Esophagus squamous epithelium (tissue), 4 donors: ENCODE measurements at regions not wholly inside any gene's neighbourhood (a gene's known extent, or its start where the extent isn't known, plus 50 kb on each side); places are given as distances from the start of the nearest gene placed in this dataset.

ENCODE experiments used
- POLR2A ChIP-seq, 4 donors: fragments of 450-650 bp; IDR thresholded peaks; one replicate each; pipeline ENCODE4 v1.6.1; 2017; ENCODE audit warnings: antibody characterized with exemption in 4 of 4, mild to moderate bottlenecking in 4 of 4, moderate library complexity in 3 of 4
- TF ChIP-seq, protein P1 (sequence below), 6 experiments: fragments of 450-650 bp in 4 of 6; fragments of 200-600 bp in 2 of 6; sonication (generic) in 2 of 6; IDR thresholded peaks; one replicate each; pipeline ENCODE4 v1.5.1; 2016 to 2019; ENCODE audit warnings: antibody characterized with exemption in 6 of 6, mild to moderate bottlenecking in 4 of 6, moderate library complexity in 4 of 6

DNA sequence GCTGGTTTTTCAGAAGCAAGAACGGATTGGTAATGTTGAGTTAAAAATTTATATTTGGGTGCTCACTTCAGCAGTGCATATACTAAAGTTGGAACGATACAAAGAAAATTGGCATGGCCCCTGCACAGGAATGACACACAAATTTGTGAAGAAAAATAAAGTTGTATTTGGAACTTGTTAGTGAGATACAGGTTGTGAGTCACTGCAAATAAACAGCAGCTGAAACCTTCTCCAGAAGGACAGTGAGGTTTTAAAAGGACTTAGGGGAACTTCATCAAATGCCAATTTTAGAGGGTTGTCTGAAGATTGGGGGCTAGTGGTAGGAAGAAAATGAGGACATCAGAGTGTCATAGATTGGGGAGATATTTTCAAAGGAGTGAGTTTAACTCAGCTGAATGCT lies 79.7 kb upstream of the ELOVL6 start:
- TF ChIP-seq, protein P1, sequence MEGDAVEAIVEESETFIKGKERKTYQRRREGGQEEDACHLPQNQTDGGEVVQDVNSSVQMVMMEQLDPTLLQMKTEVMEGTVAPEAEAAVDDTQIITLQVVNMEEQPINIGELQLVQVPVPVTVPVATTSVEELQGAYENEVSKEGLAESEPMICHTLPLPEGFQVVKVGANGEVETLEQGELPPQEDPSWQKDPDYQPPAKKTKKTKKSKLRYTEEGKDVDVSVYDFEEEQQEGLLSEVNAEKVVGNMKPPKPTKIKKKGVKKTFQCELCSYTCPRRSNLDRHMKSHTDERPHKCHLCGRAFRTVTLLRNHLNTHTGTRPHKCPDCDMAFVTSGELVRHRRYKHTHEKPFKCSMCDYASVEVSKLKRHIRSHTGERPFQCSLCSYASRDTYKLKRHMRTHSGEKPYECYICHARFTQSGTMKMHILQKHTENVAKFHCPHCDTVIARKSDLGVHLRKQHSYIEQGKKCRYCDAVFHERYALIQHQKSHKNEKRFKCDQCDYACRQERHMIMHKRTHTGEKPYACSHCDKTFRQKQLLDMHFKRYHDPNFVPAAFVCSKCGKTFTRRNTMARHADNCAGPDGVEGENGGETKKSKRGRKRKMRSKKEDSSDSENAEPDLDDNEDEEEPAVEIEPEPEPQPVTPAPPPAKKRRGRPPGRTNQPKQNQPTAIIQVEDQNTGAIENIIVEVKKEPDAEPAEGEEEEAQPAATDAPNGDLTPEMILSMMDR (IDR thresholded peaks at IDR 0.05), result no peak
- no peak for TF ChIP-seq POLR2A (IDR thresholded peaks at IDR 0.05)
